ENCODE measurements at regions not wholly inside any gene's neighbourhood (a gene's known extent, or its start where the extent isn't known, plus 50 kb on each side); places are given as distances from the start of the nearest gene placed in this dataset.
A peak's percentile ranks its signal among the peaks of the same experiment; 100 is the strongest.

- no peak for DNase-seq (ENCODE audit: low read depth)
- no peak overlapping the region for H3K4me3 ChIP-seq (ENCODE audit: control insufficient read depth, low read depth, low read length)
- TF ChIP-seq, protein P1, sequence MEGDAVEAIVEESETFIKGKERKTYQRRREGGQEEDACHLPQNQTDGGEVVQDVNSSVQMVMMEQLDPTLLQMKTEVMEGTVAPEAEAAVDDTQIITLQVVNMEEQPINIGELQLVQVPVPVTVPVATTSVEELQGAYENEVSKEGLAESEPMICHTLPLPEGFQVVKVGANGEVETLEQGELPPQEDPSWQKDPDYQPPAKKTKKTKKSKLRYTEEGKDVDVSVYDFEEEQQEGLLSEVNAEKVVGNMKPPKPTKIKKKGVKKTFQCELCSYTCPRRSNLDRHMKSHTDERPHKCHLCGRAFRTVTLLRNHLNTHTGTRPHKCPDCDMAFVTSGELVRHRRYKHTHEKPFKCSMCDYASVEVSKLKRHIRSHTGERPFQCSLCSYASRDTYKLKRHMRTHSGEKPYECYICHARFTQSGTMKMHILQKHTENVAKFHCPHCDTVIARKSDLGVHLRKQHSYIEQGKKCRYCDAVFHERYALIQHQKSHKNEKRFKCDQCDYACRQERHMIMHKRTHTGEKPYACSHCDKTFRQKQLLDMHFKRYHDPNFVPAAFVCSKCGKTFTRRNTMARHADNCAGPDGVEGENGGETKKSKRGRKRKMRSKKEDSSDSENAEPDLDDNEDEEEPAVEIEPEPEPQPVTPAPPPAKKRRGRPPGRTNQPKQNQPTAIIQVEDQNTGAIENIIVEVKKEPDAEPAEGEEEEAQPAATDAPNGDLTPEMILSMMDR (conservative IDR thresholded peaks at IDR 0.05; ENCODE audit: control insufficient read depth, insufficient read depth, low read depth, low read length), result no peak
Observed at GRCh38 chr12:58496411-58497190, 423.7 kb downstream of the LRIG3 start.

- DNase-seq (ENCODE audit: low read depth), result peak; percentile 45
- TF ChIP-seq, protein P1 (conservative IDR thresholded peaks at IDR 0.05; ENCODE audit: control insufficient read depth, insufficient read depth, low read depth, low read length), result no peak
Observed at GRCh38 chr12:58500399-58500798, 419.9 kb downstream of the LRIG3 start.

GRCh38 chr12:58502226-58502625 lies 418.1 kb downstream of the LRIG3 start:
- peak; percentile 44 for DNase-seq (ENCODE audit: low read depth)
- TF ChIP-seq, protein P1 (conservative IDR thresholded peaks at IDR 0.05; ENCODE audit: control insufficient read depth, insufficient read depth, low read depth, low read length), result no peak
- no peak overlapping the region for H3K4me3 ChIP-seq (ENCODE audit: control insufficient read depth, low read depth, low read length)

More at GRCh38 chr12:58500399-58500798, 419.9 kb downstream of the LRIG3 start:
- H3K4me3 ChIP-seq (ENCODE audit: control insufficient read depth, low read depth, low read length), result no peak overlapping the region

DNA sequence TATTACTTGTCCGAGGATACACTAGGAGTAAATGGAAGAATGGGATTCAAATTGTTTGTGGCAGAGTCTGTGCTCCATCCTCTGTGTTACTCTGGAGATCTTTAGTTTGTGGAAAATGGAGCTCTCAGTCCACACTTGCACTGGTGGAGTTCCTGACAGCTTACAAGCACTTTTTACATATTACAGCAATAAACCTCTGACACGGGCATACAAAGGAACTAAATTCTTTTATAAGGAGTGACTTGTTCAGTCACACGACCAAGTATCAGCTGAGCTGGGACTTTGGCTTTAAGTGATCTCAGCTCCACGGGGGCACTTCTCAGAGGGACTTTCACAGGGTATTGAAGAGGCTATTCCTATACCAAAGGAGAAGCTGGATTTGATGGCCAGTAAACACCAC lies 417.5 kb downstream of the LRIG3 start:
- no peak for DNase-seq (ENCODE audit: low read depth)
- TF ChIP-seq, protein P1 (conservative IDR thresholded peaks at IDR 0.05; ENCODE audit: control insufficient read depth, insufficient read depth, low read depth, low read length), result no peak
- H3K4me3 ChIP-seq (ENCODE audit: control insufficient read depth, low read depth, low read length), result no peak overlapping the region

- peak; percentile 56 for DNase-seq (ENCODE audit: low read depth)
Observed at GRCh38 chr12:58503731-58504130, 416.6 kb downstream of the LRIG3 start.

DNA sequence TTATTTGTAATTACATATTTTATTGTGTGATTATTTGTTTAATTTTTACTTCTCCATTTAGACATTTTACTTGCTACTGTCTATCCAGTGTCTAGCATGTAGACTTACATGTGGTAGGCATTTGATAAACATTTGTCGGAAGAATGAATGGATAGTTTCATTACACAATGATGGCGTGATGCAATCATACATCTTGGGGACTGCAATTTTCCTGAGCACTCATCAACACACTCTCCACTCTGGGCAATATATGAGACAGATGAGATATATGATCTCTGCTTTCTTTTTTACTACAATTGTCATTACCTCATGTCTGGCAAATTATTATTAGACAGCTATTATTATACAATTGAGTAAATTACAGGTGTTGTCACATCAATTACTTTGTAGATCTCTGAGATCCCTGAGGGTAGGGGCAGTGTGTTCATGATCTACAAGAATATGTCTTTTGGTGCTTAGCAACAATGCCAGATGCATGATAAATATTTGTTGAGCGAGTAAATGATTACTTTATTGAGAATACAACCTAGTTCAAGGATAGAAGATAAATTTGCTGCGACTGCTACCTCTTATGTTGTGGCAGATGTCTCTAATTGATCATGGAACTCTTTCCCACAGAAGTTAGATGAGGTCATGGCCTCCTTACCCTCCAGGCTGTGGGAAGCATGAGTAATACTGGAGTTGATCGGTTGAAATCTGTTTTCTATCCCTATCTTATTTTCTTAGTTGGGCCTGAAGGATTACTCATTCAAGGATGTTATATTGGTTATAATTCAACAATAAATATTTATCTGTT lies 416.0 kb downstream of the LRIG3 start:
- TF ChIP-seq, protein P1 (conservative IDR thresholded peaks at IDR 0.05; ENCODE audit: control insufficient read depth, insufficient read depth, low read depth, low read length), result no peak
- DNase-seq (ENCODE audit: low read depth), result peak; percentile 93
- H3K4me3 ChIP-seq (ENCODE audit: control insufficient read depth, low read depth, low read length), result no peak overlapping the region

More at GRCh38 chr12:58503731-58504130, 416.6 kb downstream of the LRIG3 start:
- TF ChIP-seq, protein P1 (conservative IDR thresholded peaks at IDR 0.05; ENCODE audit: control insufficient read depth, insufficient read depth, low read depth, low read length), result no peak
- no peak overlapping the region for H3K4me3 ChIP-seq (ENCODE audit: control insufficient read depth, low read depth, low read length)

All from fibroblast of mammary gland (primary cell).